GM18499 (cell line): ENCODE measurements at regions not wholly inside any gene's neighbourhood (a gene's known extent, or its start where the extent isn't known, plus 50 kb on each side); places are given as distances from the start of the nearest gene placed in this dataset.

Experiments
- ATAC-seq: cut with Tn5 transposase; IDR thresholded peaks from one replicate; pipeline ENCODE4 v1.9.1; 2021; ENCODE audit warnings: moderate number of reproducible peaks; ENCODE audit not compliant: insufficient read depth, unreplicated experiment

DNA sequence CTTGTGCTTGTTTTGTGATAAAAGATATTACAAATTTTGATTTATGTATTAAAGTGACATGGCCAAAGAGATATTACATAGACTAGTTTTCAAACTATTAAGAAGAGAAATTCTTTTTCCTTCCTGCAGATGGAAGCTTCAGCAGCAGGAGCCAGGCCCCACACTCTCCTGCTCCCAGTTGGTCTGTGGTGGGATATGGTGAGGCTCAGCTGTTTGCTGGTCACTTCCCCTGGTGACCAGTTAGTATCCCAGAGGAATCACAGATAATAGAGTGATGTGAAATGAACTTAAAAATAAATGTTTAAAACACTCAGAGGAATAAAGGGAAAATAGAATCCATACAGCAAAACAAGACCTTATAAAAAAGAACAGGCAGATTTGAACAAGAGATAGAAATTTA, 154.7 kb downstream of the KTN1 start:
- ATAC-seq = no peak

DNA sequence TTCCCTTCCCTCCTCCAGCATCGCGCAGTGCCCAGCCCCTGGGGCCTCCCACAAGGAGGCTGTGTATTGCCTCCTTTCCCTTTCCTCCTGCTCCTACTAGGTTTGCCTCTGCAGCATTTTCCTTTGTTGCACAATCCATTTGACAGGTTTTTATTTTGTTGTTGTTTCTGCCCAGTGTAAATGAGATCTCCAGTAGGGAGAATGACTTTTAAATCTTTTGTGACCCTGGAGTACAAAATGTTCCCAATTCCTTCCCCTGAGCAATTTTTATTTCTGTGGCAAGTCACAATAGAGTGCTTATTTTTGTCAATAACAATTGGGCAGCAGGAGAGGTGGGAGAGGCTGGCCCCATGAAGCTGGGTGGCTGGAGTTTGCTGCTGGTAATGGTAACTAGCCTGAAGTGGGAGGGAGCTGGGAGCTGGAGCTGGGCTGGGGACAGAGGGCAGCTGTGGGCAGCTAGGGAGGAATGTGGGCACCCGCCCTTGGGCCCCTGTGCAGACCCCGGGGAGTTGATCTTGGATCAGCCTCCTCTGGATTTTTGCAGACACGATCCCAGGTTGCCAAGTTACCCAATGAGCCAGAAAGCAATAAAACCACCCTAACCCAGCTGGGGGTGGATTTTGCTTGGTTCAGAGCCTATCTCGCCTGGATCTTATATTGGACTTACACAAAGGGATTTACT, 160.1 kb downstream of the KTN1 start:
- no peak for ATAC-seq

DNA sequence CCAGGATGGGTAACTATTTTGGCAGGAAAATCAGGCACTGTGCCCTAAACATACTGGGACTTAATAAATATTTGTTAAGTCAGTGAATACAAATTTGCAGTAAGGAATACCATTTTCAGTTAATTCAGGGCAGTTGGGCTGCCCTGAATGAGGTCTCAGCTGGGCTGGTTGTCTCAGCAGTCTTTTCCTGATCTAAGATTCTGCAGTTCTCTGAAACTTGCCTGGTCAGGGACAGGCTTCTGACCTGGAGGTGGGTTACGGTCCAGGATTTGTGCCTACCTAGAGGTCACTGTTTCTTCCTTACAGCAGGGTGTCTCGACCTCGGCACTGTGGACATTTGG, 160.6 kb downstream of the KTN1 start:
- ATAC-seq = no peak

DNA sequence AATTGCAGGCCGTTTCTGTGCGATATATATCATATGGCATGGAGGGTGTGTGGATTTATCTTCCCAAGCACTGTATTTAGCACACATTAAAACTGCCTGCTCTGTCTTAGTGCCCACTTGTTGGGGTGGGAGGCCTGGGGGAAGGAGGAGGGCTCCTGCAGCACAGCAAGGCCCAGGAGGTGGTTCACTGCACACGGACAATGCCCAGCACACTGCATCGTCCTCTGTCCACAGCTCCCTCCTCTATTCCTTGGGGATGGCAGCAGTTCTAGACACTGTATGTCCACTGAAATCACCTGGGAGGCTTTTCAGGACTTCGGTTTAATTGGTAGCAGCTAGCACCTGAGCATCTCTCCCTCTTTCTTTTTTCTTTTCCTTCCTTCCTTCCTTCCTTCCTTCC, 161.2 kb downstream of the KTN1 start:
- no peak for ATAC-seq

DNA sequence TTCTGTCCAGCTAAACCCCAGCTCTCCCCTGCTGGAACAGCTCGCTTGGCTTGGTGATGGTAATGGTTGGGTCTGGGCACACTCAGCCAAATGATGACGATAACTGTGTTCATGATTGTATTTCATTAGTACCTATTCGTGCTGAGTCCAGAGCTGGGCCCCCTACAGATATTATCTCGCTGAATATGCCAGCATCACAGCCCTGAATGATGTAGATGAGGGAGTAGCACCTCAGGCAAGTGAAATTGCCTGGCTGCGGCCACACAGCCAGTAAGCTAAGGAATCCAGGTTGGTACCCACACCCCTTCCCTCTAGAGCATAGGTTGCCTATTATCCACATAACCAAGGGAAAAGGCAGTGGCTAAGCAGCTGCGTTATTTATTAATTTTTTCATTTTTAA, 163.5 kb downstream of the KTN1 start:
- ATAC-seq = no peak

DNA sequence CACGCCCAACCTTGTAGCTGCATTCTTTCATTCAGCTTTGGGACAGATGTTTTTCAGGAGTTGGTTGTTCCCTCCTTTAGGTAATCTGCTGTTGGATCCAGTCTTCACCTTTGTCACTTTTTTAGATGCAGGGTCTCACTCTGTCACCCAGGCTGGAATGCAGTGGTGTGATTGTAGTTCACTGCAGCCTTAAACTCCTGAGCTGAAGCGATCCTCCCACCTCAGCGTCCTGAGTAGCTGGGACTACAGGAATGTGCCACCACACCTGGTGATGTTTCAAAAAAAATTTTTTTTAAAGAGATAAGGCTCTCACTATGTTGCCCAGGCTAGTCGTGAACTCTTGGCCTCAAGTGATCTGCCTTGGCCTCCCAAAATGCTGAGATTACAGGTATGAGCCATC, 164.3 kb downstream of the KTN1 start:
- ATAC-seq = no peak

DNA sequence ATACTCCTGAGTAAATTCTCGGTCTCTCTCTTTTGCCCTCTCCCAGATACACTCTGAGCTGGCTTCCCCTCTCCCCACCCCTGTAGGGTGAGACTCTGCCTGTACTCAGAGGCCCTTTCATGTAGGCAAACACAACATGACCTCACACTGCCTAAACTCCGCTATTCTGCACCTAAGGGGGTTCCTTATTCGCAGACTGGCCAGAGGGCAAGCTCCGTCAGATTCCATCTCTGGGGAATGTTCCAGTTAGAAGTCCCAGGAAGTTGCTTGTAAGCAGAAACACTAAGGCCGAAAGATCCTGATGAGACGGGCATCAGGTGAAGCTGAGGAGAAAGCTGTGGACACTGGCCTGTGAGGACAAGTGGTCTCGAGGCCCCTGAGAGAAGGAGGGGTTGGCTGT, 165.9 kb downstream of the KTN1 start:
- ATAC-seq = no peak

DNA sequence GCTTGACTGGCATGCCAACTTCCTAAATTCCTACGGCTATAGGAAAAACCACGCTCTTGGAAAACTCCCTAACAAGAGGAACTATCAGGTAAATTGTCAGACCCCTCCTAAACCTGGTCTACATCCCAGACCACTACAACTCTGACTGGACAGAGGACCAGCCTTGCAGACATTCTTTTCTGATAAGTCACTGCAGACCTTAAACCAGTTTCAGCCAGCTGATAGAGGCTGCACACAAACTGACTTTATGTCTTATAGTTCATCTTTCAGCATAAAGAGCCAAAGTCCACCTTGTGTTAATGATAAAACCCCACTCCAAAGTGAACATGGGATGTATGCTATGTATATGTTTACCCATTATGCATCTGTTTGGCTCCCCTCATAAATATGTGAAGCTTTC, 166.6 kb downstream of the KTN1 start:
- ATAC-seq = no peak

DNA sequence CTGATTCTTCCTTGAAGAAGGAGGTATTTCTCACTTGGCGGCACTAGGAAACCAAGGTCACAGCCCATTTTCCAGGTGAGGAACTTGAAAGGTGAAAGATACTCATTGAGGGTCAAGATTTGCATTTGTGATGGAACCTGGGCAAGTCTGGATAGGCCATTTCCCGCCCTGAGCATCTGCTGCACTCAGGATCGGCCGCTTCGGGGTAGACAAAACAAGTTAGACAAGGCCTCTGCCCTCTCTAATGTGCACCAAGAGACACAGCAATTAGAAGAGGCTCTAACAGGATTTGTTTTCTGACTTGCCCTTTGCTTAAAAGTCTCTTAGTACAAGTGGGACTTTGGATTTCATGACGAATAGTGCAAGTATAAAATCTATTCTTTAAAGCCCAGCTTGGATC, 167.2 kb downstream of the KTN1 start:
- no peak for ATAC-seq

DNA sequence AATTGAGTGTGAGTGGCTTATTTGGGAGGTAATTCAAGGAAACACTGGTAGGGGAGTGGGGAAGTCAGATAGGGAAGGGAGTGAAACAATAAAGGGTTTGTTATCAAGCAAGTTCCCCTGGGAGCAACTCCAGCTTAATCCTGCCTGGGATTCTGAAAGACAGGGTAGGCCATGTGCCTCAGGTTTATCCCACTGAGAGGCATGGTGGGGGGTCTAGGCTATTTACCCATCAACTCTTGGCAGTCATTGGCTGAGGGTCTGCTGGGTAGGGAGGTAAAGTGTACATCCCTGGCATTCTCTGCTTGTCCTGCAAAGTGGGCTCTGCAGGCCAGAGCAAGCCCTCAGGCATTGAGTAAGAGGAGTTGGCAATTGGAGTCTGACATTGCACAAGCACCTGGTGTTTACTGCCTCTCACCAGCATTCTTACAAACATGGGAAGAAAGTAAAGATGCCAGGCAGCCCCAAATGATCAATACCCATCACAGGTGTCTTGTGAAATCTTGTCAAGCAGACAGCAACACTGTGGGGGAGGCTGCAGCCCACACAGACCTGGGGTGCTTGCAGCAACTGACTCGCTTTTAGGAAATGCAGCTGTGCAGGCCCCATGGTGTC, 169.3 kb downstream of the KTN1 start:
- no peak for ATAC-seq

DNA sequence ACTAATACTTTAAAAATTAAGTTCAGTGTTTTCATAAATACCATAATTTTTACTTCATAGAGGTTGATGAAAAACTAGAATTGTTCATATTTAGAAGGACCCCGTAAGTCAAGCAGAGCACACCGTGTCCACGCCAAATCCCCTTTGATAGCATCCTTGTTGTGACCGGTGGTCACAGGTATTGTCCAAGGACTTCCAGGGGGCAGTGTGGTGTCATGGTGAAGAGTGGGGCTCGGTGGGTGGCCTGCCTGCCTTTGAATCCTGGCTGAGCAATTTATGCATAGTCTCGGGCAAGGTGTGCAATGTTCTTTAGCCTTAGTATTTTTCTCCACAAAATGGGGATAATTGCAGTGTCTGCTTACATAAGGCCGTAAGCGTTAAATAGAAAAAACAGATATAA, 169.9 kb downstream of the KTN1 start:
- ATAC-seq = no peak

DNA sequence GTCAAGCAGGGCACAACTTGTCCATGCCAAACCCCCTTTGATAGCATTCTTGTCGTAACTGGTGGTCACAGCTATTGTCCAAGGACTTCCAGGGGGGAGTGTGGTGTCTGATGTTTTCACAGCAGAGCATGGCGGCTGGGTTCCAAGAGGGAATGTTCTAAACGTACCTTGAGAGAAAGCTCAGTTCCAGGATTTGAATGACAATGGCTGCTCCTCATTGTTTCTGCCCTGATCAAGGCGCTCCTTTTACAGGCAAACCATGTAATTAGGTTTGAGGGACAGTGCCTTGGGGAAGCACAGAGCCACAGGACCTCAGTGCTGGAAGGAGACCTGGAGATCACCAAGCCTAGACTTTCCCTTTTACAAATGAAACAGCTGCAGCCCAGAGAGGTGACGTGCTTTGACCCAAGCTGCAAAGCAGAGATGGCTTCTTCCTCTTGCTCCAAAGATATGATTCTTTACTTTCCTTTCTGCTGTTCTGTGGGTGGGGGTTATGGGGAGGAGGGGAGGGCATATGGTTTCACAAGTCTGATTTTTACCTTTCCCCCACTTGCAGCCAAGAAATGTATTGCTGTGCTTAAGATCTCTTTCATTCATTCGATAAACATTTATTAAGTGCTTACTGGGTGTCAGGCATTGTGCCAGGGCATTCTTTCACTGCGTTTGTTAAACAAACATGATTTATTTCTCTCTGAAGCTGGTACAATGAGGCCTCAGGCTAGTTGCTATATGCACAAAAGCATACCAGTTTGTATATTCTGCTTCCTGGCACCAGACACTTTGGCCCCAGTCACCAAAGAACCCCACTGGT, 172.8 kb downstream of the KTN1 start:
- no peak for ATAC-seq

DNA sequence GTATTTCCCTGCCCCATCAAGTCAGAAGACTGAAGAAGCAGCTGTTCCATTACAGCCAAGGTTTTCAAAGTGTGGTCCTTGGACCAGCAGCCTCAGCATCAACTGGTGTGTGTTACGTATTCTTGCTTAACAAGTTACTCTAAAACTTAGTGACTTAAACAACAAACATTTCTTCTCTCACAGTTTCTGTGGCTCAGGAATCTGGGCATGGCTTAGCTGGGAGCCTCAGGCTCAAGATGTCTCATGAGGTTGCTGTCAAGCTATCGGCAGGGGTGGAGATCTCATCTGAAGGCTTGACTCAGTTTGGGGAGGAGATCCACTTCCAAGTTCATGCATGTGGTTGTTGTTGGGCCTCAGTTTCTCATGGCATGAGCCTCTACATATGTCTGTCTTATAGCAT, 174.5 kb downstream of the KTN1 start:
- ATAC-seq = no peak

DNA sequence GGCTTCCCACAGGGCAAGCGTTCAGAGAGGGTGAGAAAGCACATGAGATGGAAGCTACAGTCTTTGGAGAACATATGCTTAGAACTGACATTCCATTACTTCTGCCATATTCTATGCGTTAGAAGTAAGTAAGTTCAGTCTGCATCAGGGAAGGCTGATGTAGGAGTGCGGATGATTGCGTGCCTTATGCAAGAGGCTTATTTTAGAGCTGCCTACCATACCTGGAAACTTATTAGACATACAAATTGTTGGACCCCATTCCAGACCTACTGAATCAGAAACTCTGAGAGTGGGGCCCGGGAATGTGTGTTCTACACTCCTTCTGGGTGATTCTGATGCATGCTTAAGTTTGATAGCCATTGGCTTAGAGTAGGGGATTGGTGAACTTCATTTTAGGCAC, 174.9 kb downstream of the KTN1 start:
- ATAC-seq = no peak

DNA sequence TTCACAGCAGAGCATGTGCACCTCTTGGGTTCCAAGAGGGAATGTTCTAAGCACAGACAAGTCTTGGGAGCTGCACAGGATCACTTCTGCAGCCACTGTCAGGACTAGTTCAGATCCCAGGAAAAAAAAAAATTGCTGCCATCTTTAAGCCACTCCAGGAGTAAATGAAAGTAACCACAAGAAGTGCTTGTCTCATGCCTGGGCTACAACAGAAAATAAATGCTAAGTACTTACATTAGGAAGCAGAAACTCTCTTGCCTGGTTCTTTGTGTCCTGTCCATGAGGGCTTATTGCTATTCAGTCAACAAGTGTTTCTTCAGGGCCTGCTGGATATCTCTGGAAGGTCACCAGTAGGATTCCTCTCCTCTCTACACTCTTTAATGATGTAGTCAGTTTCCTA, 176.1 kb downstream of the KTN1 start:
- no peak for ATAC-seq

DNA sequence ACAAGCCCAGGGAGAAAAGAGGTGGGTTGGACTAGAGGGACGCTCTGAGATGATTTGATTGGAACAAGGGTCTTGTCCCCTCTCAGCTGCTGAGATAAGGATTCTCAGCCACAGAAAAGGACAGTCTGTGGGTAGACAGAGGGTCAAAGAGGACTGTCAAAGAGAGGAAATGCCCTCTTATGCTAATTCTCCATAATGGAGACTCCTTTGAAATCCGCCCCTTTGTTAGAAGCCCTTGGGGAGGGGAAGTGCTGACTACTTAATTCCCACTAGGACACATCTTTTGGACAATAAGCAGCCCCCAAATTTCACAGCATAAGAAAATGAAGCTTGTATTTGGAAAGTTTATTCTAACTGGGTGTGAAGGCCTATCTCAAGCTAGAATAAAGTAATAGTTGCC, 176.6 kb downstream of the KTN1 start:
- no peak for ATAC-seq

DNA sequence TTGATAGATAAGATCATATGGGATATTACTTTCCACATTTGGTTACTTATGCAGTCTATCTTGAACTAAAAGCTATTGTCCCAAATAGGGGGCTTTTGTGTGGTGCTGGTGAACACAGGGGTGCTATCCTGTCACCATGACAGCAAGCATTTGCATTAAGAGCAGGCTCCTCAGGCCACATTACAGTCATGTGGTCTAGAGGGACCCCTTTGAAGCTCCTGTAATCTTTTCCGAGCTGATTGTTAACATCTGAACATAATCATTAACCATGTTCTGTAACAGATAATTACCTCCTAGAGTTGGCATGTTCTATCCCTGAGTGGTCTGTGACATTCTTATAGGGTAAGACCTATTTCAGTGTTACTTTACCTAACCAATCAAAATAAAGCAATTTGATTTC, 178.8 kb downstream of the KTN1 start:
- ATAC-seq = no peak

DNA sequence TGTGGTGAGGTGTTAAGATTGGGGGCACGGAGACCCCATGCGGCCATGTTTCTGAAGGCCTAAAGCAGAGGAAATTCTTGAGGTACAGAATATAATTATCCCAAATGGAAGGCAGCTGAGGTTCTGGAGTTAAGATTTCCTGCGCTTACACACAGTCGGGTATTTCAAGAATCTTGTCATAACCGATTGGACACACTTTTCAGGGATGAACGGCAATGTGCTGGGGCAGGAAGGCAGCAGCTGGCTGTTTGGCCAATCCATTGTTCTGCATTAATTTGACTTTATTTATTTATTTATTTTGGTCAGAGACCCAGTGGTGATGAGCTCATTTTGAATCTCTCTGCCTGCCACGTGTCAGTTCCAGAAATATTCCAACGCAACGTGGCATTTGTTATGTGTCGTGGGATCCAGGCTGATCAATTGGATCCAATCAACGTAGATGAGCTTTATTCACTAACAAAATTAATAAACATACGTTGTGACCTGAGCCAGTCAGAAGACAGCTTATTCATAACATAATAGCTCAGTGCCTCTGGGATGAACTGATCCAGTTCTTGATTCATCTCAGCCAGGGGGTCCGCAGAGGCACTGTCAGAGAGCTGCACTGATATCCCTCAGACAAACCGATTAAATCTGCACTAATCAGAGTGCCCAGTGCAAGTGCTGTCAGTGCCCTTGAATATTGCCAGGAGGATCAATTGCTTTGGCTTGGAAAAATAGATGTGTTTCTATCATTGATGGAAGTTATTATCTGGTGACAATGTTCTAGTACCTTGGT, 181.0 kb downstream of the KTN1 start:
- no peak for ATAC-seq

DNA sequence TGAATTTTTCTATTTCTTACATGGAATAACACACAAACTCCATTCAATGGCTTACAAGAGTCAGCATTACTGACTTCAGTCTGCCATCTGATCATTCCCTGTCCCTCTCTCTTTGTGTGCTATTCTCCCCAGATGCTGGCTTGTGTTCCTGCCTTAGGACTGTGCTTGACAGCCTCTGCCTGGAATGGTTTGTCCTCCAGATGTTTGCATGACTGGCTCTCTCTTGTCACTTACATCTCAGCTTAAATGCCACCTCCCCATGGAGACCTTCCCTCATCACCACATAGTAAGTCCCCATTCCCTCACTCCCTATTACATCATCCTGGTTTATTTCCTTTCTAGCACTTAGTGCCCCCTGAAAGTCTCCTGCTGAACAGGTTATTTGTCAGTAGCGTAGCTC, 181.6 kb downstream of the KTN1 start:
- ATAC-seq = no peak

DNA sequence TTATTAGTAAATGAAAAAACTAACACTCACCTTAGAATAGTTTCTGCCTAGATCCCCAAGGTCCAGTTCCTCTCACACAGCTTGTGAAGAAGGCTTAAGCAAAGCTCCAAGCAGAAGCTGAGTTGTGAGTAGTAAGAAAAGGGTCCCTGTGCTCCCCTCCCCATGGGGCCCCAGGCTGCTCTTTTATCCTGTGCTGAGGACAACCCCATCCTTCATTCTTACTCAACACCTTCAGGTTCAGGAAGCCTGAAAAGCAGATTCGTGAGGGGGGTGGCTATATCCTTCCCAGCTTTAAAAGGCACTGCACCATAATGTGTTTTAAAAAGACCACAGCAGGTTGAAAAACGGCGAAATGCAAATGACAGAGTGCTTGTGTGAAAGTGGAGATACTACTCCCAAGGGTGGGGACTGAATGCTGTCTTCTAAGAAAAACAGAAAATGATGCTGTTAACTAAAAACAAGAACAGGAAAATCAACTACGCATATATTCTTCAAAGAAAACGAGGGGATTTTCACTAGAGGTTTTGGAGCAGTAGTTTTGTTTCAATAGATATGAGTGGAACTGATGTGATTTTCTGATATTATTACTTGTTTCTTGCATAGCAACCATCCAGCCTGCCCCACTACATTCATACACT, 182.7 kb downstream of the KTN1 start:
- ATAC-seq = no peak

DNA sequence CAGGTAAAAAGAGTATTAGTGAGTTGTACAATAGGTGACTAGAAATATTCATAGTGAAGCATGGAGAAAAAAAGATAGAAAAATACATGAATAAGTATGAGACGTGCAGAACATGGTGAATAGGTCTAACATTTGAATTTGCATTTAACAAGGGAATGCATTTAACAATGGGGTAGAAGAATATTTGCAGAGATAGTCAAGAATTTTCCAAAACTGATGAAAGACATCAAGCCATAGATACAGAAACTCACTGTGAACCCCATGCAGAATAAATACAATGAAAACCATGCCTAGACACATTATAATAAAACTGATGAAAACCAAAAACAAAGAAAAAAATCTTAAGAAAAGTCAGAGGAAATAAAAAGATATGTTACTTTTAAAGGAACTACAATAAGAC, 184.8 kb downstream of the KTN1 start:
- ATAC-seq = no peak
